ENCODE measurements at regions not wholly inside any gene's neighbourhood (a gene's known extent, or its start where the extent isn't known, plus 50 kb on each side); places are given as distances from the start of the nearest gene placed in this dataset.

DNA sequence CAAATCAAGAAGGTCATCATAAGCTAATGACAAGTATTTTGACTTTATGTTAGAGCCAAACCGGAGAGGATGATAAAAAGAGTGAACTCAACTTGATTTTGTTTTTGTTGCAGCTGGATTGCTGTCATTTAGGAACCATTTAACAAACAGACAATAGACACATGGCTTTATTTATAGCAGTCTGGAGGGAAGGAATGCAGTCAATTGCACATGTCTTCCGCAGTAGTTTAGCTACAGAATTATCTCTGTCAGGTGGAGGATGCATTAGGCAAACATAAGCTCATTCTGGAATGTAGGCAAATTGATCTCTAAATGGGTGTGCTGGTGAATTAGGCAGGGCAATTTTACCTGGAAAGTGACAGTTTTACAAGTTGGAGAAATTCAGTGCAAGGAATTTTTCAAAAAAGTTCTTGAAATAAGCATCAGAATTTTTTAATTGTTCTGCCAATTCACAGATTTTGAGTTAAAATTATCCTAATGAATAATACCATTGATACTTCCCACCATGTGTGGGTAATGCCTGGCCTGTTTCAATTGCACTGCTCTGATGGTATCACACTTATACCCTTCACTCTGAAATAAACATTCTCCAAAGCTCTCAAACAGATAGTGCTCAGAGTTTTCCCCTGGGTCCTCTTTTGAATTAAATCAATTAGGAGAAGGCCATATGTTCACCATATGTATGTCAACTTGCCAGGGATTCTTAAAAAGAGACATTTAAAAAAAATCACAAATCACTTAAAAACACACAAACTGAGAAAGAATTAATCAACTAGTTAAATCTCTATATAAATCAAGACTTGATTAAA, 318.3 kb downstream of the NDFIP2 start:
- peak; percentile 97 for TF ChIP-seq GATA3 (IDR thresholded peaks at IDR 0.05; ENCODE audit: low read depth, low read length)
- TF ChIP-seq GATA2 (IDR thresholded peaks at IDR 0.05; ENCODE audit: low read depth, low read length), result peak; percentile 81

DNA sequence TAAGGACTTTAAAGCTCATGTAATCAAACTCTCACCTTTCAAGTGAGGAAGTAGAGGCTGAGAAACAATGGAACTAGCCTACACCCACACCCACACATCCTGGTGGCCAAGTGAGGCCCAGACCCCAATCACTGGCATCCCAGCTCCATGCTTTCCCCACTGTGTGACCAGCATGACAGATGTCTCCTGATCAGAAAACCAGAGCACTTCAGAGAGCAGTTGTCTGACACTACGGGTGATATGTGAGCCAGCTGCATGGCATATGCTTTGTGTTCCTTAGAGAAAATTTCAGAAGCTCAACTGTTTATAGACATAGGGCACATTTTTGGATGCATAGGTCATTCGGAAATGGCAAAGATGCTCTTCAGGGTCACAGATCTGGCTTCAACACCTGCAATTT, 315.2 kb downstream of the NDFIP2 start:
- no peak for TF ChIP-seq GATA3 (IDR thresholded peaks at IDR 0.05; ENCODE audit: low read depth, low read length)
- TF ChIP-seq GATA2 (IDR thresholded peaks at IDR 0.05; ENCODE audit: low read depth, low read length), result no peak

DNA sequence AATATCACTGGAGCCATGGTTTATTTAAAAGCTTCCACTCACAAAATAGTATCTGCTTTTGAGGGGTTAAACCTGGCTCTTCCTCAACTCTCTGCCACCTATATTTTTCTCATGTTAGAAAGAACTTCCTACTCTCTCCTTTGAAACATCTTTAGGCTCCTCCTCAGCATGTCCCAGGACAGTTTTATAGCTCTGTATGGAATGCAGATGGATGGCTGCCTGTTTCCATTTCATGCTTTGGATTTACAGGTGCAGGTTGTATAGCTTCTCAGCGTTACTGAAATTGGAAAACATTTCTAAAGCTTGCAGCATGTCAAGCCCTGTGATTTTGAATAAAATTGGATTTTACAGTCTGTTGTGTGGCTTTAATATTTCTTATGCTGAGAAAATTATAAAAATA, 314.0 kb downstream of the NDFIP2 start:
- TF ChIP-seq GATA2 (IDR thresholded peaks at IDR 0.05; ENCODE audit: low read depth, low read length) (no peak), GATA3 (IDR thresholded peaks at IDR 0.05; ENCODE audit: low read depth, low read length) (no peak)

DNA sequence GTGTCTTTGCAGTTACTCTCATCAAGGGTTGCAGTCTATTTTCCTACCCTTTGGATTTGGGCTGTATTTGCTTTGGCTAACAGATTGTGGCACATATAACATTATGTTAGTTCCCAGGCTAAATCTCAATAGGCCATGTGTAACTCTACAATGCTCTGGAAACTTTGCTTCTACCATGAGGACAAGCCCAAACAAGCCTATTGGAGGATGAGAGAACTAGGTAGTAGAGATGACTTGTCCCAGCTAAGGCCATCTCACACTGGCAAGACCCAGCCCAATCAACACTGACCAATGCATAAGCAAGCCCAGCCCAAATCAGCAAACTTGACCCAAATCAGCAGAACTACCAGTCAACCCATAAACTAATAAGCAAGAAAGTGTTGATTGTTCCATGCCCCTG, 311.8 kb downstream of the NDFIP2 start:
- TF ChIP-seq GATA3 (IDR thresholded peaks at IDR 0.05; ENCODE audit: low read depth, low read length) (no peak), GATA2 (IDR thresholded peaks at IDR 0.05; ENCODE audit: low read depth, low read length) (no peak)

DNA sequence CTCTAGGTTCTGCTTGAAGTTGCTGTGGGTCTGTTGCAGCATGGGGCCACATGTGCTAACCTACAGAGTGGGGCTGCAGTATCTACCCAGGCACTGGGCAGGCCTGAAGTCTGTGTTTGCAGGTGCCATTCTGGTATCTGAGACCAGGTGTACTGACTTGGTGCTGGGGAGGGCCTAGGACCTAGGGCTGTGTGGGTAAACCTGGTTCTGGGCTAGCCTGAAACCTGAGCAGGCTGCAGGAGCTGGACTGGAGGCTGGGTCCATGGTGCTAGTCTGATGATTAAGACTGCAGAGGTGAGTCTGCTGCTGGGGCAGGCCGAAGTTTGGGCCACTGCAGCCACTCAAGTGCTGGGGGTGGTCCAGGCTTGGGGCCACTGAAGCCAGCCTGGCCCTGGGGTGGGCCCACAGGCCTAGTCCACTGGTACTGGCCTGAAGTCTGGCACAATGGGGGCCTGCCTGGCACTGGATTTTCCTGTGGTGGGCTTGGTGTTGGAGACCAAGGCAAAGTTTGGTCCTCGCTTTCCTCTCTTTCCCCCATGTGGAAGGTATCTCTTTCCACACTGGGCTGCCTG, 310.6 kb downstream of the NDFIP2 start:
- TF ChIP-seq GATA3 (IDR thresholded peaks at IDR 0.05; ENCODE audit: low read depth, low read length) (no peak), GATA2 (IDR thresholded peaks at IDR 0.05; ENCODE audit: low read depth, low read length) (no peak)

DNA sequence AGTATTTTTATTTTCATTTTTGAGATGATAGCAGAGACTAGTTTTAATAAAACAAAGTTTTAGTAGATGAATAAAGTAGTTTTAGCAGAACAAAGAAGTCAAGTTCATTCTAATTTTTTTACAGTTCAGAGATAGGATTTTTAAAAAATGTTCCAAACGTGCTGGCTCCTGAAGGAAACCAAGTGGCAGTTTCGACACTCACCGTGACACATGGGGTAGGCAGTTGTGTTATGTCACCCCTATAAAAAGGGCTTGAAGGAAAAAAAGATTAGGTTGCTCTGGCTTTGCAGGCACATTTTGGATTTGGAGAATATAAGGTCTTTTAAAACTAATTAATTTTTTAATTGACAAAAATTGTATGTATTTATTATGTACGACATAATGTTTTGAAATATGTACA, 305.2 kb downstream of the NDFIP2 start:
- TF ChIP-seq GATA3 (IDR thresholded peaks at IDR 0.05; ENCODE audit: low read depth, low read length) (no peak), GATA2 (IDR thresholded peaks at IDR 0.05; ENCODE audit: low read depth, low read length) (no peak)

DNA sequence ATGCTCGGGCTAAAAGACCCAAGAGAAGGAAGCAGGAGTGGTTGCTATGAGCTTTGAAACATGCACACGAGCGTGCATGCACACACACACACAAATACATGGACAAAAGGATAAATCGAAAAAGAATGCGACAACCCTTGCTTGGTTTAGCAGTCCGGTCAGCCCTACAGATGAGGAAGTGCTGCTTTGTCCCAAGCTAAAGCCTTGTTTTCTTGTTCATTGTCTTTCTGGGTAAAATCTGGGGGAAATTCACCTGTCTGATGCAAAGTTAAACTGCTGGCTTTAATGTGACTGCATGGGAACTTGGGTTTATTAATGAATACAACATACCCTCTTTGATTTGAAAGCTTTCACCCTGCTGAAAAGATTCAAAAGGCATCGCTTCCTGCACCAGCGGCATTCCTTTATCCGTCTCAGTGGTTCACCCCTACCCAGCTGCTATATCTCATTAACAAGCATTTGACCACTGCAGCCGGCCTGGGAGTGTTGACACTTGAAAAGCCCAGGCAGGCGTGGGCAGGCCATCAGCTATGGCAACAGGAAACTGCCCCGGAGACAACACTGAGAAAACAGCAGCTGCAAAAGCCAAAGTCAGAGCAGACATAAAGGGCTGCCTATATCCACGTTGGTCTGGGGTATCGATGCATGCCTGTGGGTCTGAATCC, 301.7 kb downstream of the NDFIP2 start:
- TF ChIP-seq GATA2 (IDR thresholded peaks at IDR 0.05; ENCODE audit: low read depth, low read length) (no peak), GATA3 (IDR thresholded peaks at IDR 0.05; ENCODE audit: low read depth, low read length) (no peak)

DNA sequence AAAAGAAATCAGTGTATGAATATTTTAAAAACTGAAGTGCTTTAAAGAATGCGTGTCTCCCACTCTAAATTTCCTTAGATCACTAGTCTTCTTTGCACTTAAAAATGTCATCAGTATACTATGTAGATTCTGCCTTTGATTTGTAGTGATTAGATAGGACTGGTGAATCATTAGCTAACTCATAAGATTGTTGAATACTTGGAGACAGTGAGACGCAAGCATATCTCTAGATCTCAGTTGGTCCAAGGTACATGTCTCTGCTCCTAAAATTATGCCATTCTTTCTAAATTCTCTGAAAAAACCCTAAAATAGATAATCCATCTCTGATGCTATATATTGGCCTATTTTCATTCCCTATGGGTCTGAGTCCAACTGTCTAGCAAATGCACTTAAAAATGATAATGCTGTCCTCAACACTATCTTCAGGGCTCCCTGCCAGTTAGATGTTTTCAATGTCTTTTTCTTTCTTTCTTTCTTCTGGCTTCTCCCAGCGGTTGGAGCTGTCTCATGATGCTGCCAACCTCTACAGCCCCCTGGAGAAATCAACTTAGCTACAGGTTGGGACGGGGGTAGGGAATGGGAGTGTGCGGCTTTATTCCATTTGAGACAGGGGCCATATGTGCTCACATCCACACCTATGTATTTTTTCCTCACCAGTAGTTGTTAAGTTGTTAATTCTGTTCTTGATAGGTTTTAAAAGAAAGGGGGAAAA, 301.0 kb downstream of the NDFIP2 start:
- TF ChIP-seq GATA3 (IDR thresholded peaks at IDR 0.05; ENCODE audit: low read depth, low read length) (no peak), GATA2 (IDR thresholded peaks at IDR 0.05; ENCODE audit: low read depth, low read length) (no peak)

DNA sequence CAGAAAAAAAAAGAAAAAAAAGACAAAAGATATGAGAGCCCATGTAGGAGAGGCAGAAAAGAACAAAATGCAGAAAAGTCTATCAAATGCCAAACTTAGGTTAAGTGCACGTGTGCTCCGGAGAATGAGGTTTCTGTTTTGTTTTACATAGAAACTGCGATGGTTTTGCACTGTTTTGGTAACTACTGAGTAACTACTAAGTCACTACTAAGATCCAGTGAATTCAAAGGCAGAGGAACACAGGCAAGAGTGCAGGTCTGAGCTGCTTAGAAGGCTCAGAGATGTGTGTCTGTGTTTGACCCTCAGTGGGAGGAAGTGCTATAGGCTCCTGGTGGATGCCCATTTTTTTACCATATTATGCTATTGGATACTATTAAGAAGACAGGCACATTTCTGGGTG, 299.3 kb downstream of the NDFIP2 start:
- TF ChIP-seq GATA2 (IDR thresholded peaks at IDR 0.05; ENCODE audit: low read depth, low read length) (no peak), GATA3 (IDR thresholded peaks at IDR 0.05; ENCODE audit: low read depth, low read length) (no peak)

DNA sequence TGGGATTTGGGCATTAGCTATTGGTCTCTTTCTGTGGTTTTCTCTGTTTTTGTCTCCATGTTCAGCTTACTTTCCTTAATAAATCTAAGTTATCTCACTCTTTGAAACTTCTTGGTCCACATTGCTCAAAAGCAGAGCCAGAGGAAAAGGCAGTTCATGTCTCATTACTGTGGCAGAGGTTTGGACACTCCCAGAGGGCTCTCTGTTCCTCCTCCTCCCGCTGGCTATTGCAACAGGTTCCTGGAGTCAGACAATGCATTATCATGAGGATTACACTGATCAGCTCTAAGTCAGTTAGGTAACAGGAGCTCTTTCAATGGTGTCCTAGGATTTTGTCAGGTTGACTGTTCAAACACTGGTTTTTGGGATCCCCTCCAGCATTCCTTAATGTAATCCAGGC, 298.8 kb downstream of the NDFIP2 start:
- TF ChIP-seq GATA3 (IDR thresholded peaks at IDR 0.05; ENCODE audit: low read depth, low read length) (no peak), GATA2 (IDR thresholded peaks at IDR 0.05; ENCODE audit: low read depth, low read length) (no peak)

DNA sequence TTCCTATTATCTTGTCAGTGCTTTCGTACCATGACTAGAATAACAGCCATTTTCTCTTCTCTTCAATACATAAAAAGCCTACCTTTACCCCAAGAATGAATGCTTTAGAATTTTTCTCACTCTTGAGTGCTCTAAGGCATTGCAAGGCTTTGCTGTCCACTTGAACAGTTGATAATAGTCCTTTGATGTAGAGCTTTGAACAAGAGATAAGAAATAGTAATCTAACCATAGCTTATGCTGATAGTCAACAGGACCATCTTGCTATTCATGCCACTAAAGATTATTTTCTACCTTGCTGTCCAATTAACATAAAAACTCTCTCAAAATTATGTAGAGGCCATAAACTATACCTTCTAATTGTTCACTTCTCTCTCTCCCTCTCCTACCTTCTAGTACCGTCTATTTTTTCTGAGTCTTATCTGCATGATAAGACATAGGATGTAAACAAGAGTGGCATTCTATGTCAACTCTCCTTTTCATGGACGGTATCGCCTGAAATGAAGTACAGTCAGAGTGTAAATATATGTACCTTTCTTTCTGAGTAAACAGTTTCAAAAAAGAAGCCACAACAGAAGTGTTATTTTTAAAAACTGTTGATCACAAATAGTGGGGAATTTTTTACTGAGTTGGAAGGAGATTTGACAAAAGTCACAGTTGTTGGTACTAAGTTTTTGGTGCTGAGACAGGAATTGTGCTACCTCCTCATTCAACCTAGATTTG, 297.9 kb downstream of the NDFIP2 start:
- TF ChIP-seq GATA2 (IDR thresholded peaks at IDR 0.05; ENCODE audit: low read depth, low read length), result no peak
- no peak for TF ChIP-seq GATA3 (IDR thresholded peaks at IDR 0.05; ENCODE audit: low read depth, low read length)

DNA sequence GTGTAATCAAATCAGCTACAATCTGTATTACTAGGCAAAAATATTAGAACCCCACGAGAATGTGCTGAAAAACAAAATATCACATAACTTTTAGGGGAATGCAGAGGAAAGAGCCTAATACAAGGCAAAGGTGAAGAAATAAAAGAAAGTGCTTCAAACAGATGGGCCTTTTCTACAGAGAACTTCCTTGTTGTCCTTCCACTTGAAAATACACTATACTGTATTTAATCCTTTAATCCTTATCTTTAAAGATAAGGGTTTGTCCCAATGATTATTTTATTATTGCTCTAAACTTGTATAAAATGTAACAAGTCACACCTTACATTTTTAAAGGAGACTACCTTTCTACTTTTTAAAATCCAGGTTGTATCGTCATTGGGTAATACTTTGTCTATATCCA, 296.5 kb downstream of the NDFIP2 start:
- TF ChIP-seq GATA3 (IDR thresholded peaks at IDR 0.05; ENCODE audit: low read depth, low read length) (no peak), GATA2 (IDR thresholded peaks at IDR 0.05; ENCODE audit: low read depth, low read length) (no peak)

DNA sequence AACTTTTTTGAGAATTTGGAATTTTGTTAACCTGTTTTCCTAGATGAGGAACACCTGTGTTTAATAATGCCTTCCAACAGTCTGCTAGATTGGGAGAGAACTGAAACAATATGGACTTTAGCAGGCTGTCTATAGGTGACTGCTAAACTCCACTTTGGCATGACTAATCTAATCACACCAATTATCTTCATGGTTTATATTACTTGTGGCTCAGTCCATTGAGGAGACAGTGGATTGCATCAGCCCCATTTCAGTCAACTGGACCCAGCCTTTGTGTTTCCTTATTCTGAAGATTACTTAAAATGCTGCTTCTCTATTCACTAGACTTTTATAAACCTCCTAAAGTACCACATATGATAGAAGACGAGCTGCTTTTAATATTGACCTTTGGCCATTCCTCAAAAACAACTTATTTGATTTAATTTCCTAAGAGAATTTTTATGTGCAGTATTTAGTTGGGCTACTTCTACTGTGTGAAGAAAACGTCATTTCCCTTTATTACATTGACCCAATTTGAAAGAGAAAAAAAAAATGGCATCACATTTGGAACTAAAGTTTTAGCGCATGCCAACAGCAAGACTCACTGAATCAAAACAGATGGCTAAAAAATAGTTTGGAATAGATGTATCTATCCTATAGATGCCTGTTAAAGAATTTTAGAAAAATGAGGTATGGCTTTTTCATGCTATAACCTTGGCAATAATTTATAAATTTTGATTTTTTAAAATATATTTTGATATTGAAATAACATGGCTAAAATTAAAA, 295.8 kb downstream of the NDFIP2 start:
- TF ChIP-seq GATA3 (IDR thresholded peaks at IDR 0.05; ENCODE audit: low read depth, low read length), result no peak
- no peak for TF ChIP-seq GATA2 (IDR thresholded peaks at IDR 0.05; ENCODE audit: low read depth, low read length)
